ENCODE measurements at regions not wholly inside any gene's neighbourhood (a gene's known extent, or its start where the extent isn't known, plus 50 kb on each side); places are given as distances from the start of the nearest gene placed in this dataset.
"Not testable (repeated sequence)": the region's sequence is repeated elsewhere in the genome, so short reads cannot be mapped to it uniquely, and the experiment has no call there.

DNA sequence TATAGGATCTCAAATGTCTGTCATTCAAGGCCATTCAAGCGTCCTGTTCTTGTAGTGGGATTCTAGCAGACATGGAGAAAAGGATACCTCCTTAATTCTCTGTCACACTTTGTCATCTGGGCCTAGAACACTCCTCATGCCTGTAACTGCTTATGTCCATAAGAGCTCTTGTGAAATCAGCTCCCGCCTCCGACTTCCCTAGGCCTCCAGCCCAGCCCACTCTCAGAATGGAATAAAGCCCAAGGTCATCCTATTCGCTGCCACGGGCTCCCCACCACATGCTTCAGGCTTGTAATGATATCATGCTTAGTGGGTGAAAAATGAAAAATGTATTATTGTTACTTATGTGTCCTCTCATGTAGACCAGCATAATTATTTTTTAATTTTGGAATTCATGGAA lies 632.5 kb downstream of the ISL1 start:
- DNase-seq (ENCODE audit: low spot score), result no peak

DNA sequence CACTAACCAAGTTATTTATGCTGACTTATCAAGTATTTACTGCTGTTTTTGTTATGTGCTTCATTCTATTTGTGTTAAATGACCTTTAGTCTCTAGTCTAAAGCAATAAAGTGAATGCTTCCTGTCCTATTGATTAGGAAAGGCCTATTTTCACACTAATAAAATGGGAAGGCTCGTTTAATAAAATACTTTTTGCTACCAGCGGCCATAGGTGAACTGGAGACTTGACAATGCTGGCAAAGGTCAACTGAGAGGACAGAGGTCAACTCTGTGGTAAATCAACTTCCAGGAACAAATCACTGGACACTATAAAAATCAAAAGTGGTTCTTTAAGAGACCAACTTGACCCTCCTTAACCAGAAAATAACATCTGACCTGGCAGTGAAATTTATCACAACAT lies 634.3 kb downstream of the ISL1 start:
- no peak for DNase-seq (ENCODE audit: low spot score)

DNA sequence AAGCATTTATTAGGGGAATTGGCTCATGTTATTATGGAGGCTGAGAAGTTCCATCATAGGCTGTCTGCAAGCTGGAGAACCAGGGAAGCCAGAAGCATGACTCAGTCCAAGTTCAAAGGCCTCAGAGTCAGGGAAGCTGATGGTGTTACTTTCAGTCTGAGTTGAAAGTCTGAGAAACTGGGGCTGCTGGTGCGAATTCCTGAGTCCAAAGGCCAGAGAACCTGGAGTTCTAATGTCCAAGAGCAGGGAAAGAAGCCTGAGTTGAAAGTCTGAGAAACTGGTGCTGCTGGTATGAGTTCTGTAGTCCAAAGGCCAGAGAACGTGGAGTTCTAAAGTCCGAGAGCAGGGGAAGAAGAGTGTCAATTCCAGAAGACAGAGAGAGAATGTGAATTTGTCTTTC lies 641.1 kb downstream of the ISL1 start:
- DNase-seq (ENCODE audit: low spot score), result no peak

DNA sequence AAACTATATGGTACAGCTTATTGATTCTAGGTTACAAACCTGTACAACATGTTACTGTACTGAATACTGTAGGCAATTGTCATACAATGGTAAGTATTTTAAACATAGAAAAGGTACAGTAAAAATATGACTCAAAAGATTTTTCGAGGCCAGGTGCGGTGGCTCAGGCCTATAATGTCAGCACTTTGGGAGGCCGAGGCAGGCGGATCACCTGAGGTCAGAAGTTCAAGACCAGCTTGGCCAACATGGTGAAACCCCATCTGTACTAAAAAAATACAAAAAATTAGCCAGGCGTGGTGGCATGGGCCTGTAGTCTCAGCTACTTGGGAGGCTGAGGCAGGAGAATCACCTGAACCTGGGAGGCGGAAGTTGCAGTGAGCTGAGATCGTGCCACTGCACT lies 646.6 kb downstream of the ISL1 start:
- DNase-seq (ENCODE audit: low spot score), result not testable (repeated sequence)

DNA sequence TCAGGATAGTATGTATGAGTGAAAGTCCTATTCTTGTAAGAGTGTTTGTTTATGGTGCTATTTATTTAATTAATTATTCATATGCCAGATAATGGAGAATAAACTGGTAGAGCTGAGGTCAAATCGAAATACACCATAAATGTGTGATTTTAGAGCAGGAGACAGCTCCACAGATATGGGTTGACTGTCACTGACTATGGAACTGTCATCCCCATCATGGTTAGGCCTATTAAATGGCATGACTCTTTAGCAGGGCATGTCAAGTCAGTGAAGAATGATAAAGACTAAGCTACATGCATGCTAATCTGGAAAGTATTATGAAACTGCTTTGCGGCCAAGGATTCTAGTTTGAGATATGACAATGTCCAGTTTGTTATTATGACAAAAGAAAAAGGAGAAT lies 658.6 kb downstream of the ISL1 start:
- DNase-seq (ENCODE audit: low spot score), result no peak

DNA sequence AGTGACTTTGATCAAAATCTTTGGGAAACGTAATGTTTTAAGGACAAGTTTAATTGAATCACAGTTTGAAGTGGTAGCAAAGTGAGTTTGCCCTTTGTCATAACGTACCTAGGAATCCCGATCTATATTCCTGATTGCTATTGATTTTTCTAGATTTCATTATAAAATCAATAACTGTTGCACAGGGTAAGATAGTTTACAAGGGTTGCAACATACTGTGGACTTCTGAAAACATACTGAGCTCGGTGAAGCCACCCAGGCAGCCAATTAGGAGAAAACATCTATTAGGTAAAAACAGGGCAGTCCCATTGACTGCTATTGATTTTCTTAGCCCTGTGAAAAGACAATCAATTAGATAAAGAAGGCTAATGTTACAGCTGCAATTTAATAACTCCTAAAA lies 659.9 kb downstream of the ISL1 start:
- DNase-seq (ENCODE audit: low spot score), result no peak

DNA sequence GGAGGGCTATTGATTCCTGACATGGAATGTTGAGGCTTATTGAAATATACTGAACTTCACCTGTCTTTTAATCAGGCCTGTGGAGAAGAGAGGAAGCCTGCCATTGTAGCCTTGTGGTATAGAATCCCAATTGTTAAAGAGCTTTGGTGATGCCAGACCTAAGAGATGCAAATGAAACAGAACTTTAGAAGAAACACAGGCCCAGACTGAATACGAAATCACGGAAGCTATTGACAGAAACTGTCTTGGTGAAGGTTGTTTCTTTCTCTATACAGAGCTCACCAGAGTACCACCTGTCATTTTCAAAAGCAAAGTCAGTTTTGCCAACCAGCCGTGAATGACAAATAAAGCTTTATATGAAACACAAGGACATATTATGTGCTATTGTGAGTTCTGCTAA lies 660.3 kb downstream of the ISL1 start:
- DNase-seq (ENCODE audit: low spot score), result no peak

DNA sequence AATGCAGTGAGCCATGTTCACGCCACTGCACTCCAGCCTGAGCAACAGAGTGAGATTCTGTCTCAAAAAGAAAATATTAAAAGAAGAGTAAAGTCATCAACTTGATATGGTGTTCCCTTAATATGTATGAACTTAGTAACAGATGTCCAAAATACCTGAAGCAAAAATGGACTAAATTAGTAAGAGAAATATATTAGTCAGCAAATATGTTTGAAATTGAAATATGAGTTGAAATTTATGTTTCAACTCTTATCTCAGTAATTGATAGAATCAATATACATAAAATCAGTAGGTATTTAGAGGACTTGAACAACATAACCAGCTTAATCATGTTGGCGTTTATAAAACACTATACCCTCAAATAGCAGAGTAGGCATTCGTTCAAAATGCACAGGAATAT lies 668.5 kb downstream of the ISL1 start:
- no peak for DNase-seq (ENCODE audit: low spot score)

DNA sequence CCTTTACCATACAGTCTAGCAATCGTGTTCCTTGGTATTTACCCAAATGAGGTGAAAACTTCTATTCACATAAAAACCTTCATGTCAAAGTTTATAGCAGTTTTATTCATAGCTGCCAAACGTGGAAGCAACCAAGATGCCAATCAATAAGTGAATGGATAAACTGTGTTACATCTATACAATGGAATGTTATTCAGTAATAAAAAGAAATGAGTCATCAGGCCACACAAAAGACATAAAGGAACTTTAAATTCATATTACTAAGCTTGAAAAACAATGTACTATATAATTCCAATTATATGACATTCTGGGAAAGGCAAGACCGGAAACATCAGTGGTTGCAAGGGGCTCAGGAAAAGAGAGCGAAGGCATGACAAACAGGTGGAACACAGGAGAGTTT lies 679.9 kb downstream of the ISL1 start:
- DNase-seq (ENCODE audit: low spot score), result no peak

DNA sequence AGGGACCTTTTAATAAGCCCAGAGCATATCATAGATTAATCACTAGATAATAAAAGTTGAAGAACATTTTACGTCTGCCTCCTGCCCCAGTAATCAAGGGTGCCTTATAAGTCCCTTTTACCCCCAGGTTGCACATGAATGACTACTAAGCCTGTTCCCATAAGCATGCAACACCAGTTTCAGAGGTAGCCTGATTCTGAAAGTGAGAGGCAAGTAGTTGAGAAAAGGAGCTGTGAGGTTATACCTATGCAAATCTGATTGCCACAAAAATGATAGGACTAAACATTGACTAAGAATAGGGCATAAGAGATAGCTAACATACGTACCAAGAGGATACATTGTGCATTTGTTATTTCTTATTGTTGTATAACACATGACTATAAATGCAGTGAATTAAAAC lies 681.9 kb downstream of the ISL1 start:
- DNase-seq (ENCODE audit: low spot score), result no peak

DNA sequence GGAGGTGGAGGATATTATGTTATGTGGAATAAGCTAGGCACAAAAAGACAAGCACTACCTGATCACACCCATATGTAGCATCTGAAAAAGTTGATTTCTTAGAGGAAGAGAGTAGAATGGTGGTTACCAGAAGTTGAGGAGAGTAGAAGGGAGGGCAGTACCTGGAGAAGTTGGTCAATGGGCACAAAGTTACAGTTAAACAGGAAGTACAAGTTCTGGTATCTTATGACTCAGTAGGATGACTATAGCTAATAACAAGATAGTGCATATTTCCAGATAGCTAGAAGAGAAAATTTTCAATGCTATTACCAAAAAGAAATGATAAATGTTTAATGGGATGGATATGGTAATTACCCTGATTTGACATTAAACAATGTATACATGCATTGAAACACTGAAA lies 686.7 kb downstream of the ISL1 start:
- DNase-seq (ENCODE audit: low spot score), result no peak

DNA sequence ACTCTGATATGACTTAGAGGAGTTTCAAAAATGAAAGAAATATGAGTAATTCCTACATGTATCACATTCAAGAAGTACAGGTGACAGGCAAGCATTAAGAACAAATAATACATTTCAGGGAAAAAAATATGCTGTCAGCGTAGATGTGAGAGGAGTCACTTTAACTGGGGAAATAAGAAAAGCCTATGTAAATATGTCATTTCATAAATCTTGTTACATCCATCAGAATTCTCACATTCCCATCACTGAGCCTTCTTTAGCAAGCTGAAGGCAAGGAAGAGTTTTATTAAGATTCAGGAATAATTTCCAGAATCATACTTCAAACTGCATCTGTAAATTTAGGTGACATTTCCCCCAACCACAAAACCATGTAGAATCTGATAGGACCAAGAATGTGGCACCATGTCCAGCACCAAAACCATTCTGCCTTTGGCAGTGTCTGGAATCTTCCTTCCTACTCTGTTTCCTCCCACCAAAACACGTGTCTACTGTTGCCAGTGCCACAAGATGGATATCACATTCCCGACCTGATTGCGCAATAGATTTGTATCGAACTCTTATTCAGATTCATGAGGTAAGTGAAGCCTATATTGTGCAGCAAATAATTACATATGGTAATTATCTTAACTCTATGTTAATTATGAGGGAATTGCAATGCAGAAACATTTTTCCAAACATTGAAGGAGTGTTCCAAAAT lies 690.9 kb downstream of the ISL1 start:
- no peak for DNase-seq (ENCODE audit: low spot score)

DNA sequence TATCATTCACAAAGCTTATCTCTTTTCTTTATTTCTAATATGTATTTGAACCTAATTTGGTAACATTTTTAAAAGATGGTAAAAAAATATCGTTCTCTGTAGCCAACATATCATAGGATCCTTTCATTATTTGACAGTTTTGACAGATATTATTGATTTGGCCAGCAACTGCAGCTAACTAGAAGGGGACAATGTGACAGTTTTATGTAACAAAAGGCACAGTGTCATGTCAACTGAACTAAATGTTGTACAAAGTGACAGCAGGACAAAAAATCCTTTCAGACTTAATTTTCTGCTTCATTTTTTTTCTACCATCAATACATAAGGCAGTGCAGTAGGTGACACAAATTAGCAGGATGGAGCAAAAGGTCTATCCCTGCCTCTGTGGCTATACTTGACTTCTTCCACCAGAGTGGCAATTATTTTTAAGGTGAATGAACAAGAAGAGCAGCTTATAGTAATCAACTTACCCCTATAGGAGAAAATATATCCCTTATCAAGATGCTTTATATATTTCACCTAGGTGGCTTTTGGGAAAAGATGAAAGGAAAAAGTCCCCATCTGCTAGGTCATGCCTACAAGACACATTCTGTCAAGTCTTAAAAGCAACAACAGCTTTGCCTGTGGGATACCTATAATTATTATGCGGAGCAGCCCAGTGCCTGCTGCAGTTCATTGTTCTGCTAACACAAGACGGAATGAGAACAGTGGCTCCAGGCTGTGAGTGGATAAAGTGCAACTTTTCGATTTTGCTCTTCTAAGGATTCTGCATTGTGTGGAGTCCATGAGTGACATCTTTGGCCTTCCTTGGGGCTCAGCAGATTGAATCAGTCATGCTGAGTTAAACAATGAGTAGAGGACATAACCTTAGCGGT lies 694.9 kb downstream of the ISL1 start:
- DNase-seq (ENCODE audit: low spot score), result no peak

DNA sequence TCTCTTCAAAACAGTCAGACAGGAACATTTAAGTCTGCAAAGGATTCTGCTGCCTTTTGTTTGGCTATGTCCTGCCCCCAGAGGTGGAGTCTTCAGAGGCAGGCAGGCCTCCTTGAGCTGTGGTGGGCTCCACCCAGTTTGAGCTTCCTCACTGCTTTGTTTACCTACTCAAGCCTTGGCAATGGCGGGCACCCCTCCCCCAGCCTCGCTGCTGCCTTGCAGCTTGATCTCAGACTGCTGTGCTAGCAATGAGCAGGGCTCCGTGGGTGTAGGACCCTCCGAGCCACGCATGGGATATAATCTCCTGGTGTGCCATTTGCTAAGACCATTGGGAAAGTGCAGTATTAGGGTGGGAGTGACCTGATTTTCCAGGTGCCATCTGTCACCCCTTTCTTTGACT lies 685.4 kb upstream of the ITGA1 start:
- not testable (repeated sequence) for DNase-seq (ENCODE audit: low spot score)

DNA sequence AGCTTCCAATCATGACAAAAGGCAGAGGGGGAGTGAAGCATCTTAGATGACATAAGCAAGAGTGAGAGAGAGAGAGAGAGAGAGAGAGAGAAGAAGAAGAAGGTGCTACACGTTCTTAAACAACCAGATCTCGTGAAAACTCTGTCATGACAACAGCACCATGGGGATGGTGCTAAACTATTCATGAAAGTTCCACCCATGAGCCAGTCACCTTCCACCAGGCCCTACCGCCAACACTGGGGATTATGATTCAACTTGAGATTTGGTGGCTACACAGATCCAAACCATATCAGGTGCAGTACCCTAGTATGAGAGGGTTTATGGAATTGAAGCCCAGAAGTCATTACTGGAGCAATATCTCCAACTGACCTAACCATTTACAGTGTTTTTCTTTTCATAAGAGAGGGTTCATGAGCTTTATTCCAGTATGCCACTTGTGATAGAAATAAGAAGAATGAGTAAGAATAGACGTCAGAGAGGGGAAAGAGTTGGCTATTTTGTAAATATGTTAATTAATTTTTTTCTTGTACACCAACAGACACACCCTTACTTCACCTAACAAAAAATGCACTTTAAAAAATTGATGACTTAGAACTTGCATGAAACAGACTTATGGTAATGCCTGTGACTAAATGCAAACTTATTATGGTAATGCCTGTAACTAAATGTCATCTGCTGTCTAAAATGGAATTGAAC lies 680.4 kb upstream of the ITGA1 start:
- no peak for DNase-seq (ENCODE audit: low spot score)

DNA sequence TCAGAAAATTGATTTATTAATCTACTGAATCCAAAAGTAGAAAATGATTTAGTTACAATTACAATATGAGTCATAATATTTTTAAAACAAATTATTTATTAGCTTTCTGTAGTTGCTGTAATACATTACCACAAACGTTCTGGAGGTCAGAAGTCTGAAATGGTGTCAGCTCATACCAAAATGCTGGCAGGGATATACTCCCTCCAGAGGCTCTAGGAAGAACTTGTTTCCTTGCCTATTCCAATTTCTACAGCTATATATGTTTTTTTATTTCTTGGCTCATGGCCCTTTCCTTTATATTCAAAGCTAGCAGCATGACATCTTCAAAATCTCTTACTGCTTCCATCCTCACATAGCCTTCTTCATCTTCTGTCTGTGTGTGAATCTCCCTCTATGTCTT lies 667.9 kb upstream of the ITGA1 start:
- DNase-seq (ENCODE audit: low spot score), result no peak

DNA sequence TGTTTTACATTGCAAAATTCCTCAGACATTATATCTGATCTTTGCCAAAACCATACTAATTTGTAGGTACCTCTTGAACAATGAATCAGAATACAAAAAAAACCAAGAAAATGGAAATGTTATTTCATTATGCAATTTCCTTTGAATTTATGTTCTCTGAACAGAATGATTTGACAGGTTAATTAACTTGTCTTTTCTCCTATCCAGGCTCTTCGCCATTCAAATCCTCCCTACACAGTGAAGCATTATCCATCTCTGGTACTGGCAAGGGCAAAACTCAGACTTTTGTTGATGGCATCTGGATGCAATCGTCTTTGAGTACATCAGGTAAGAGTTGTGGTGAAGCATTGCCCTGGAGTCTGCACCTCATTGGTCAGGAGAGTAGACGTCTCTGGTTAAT lies 655.7 kb upstream of the ITGA1 start:
- no peak for DNase-seq (ENCODE audit: low spot score)

DNA sequence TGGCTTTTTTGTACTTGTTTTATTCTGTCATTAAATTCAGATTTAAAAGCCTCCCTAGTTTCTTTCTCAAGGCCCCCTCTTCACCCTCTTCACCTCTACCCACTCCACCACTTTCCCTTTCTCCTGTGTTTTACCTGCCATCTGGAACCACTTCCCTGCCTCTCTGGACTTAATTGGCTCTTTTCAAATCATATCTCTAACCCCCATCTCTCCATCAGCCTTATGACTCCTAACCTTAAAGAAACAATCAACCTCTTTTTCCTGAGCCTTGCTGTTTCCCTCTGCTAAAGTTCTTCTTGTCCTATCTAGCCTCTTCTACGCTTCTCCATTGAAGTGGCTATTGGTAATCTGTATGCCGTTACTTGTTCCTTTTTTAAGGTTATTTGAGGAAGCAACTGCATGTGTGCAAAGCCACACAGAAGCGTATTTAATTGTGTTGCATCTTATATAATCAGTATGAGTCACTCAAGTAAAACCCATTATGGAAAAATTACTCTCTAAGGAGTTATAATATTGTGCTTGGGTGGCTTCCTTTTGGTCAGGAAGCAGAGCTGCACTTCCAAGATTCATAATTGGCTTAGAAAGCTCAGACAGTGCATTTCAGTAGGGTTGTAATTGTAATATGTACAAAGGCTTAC lies 653.6 kb upstream of the ITGA1 start:
- no peak for DNase-seq (ENCODE audit: low spot score)

DNA sequence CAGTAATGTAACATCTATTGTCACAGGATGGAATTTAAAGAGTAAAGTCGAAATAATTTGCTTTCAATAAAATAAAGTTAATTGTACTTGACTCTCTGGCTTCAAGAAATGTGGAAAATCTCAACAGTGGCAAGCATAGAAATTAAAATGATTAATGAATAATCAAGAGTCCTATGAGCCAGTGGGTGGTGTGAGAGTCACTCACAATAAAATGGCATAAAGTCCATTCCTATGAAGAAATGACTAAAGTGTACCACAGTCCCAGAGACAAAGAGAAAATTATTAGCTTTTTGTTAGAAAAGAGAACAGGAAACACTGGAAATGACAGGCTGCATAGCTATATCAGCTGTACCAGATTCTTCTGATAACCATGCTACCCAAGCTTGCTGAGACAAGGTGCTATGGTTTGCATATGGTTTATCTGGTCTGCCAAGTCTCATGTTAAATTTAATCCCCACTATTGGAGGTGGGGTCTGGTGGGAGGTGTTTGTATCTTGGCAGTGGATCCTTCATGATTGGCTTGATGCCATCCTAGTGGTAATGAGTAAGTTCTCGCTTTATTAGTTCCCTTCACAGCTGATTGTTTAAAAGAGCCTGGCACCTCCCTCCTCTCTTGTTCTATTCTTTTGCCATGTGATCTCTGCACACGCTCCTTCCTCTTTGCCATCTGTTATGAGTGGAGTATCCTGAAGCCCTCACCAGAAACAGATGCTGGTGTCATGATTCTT lies 647.7 kb upstream of the ITGA1 start:
- no peak for DNase-seq (ENCODE audit: low spot score)

DNA sequence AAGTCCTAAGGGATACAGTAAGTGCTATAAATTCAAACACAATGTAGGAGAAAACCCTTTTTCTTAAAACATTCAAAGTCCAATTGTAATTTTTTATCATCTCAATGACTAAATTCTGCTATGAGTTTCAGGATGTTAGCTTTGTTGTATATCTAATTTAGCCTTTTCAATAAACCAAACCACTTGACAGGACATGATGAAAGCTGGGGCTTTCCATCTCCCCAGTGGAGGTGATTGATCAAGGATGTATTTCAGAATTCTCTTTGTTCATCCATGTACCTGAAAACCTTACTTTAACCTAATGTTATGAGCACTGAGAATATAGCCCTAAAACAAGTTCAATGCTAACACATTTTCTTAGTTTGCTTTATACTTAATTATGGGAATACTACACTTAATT lies 639.0 kb upstream of the ITGA1 start:
- DNase-seq (ENCODE audit: low spot score), result no peak

DNA sequence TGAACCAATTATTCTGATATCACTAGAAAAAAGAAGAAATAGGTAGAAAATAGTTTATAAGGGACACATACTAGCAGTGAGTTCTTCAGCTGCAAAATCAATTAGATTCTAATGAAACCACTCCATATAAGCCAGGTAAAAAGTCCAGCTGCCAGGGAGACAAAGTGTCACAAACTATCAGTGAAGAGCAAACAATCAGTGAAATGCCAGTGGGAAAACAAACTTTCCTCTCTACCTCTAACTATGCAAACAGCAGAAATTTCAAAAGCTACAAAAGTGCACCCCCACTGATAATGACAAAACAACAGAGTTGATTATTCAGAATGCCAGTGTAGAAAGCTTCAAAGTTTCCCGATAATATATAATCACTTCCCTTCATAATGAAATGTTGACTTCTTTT lies 637.2 kb upstream of the ITGA1 start:
- no peak for DNase-seq (ENCODE audit: low spot score)

DNA sequence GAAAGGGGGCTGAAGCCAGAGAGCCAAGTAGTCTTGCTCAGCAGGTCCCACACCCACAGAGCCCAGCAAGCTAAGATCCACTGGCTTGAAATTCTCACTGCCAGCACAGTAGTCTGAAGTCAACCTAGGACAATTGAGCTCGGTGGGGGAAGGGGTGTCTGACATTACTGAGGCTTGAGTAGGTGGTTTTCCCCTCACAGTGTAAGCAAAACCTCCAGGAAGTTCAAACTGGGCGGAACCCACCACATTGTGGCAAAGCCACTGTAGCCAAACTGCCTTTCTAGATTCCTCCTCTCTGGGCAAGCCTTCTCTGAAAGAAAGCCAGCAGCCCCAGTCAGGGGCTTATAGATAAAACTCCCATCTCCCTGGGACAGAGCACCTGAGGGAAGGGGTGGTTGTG lies 630.9 kb upstream of the ITGA1 start:
- not testable (repeated sequence) for DNase-seq (ENCODE audit: low spot score)

Measured in cerebellar cortex (tissue), 1 donor.